NCI-H1436 treated with DMSO at 0.1 percent for 48 hours (cell line): ENCODE measurements at regions not wholly inside any gene's neighbourhood (a gene's known extent, or its start where the extent isn't known, plus 50 kb on each side); places are given as distances from the start of the nearest gene placed in this dataset.

Source experiments
- DNase-seq: peaks from one replicate; lab custom pipeline; 2025; lab: John Stamatoyannopoulos, UW

- DNase-seq: no peak
Measured at GRCh38 chr7:25750744-25751508, 401.1 kb upstream of the NFE2L3 start.

DNA sequence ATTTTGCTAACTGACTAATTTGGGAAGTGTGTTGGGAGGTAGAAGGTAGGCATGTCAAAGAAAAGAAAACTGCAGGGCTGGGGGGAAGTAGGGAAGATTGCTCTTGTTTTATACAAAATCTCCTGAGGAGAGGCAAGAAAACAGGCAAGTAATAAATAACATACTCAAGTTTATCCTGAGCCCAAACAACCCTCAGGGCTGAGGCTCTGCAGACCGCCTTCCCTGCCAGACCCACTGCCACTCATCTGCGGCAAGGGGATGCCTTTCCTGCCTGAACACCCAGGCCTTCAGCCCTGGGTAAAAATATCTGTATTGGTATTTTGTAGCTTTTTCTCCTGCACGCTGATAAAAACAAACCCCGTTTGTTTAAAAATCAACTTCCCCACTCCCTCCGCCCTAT, 399.8 kb upstream of the NFE2L3 start:
- DNase-seq: no peak

- no peak for DNase-seq
Measured at GRCh38 chr7:25752967-25753791, 398.8 kb upstream of the NFE2L3 start.

GRCh38 chr7:25753837-25754236, 398.2 kb upstream of the NFE2L3 start:
- DNase-seq: no peak

DNA sequence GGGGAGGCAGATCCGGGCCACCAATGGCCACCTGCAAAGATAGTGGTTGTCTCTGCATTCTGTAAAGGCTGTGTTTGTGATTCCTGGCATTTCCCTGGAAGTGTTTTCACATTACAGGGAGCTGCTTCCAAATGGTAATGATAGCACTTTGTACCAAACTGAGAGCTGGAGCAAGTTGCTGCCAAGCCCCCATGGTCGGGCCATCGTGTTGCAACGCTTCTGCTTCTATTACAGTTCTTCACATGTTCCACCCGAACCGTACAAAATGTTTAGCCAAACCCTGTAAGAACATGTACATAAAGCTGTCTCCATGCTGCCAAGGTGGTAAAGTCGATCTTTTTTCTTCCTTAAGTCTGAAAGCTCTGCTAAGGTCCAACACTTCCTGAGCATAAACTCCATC, 397.7 kb upstream of the NFE2L3 start:
- no peak for DNase-seq

DNA sequence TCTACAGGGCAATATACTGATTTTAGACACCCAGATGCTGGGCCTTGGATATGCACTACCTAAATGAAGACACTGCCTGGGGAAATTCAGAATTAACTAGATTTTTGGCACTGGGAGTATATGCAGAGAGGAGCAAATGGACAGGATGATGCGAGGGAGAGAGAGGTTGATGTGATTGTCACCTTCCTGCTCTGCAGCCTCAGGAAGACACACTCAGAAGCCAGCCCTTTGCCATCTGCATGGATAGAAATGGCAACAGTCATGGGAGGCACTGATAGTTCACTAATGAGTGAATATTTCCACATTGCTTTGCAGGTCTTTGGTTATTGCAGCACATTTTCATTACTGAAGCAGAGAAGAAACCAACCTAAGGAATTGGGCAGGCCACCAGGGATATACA, 397.2 kb upstream of the NFE2L3 start:
- DNase-seq: no peak

GRCh38 chr7:25756601-25757000, 395.4 kb upstream of the NFE2L3 start:
- no peak for DNase-seq

DNA sequence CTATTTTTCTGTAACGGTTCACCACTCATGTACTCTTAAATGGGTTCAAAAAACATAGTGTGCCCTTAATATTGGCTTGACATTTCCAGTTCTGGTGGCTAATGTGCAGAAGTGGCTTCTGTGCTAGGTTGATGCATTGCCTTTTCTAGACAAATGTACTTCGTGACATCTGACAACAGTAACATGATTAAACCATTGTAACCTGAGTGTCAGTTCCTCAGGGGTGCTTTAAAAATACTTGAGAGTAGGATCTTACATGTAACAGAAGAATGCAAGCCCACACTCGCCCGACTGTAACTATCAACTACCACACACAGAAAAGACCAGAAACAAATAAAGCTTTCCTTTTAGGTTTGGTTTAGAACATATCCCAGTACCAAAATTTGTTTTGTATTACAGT, 393.4 kb upstream of the NFE2L3 start:
- DNase-seq: peak; percentile 95

DNA sequence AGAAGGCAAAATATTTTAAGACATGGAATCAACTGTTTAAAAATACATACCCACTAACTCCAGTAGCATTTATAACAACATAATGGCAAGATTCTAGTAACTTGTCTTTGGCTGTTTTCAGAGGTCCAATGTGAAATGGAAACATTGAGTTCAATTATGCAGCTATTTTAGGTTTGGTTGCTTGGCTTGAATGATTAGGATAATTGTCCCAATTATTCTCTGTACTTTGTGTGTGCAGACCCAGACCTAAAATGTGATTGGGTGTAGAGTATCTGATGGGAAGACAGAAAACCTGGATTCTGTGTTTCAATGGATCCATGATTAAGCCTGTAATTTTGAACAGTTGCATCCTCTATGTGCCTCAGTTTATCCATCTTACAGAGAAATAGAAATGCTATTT, 392.7 kb upstream of the NFE2L3 start:
- peak; percentile 79 for DNase-seq

DNA sequence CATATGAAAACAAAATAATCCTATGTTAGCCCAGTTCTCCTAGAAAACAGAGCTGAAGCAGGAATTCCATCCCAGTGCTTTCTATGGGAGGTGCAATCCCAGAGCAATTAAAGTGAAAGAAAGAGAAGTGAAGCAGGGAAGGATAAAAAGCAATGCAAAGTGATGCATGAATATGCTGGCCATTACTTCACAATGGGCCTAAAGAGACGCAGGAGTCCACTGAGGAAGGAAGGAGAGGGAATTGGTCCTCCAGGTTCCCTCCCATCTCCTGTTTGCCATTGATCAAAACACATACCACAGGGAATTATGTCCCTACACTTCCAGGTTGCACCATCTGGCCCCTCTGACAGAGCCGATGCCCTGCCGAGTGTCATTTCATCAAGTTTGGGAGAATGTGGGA, 392.2 kb upstream of the NFE2L3 start:
- no peak for DNase-seq

DNA sequence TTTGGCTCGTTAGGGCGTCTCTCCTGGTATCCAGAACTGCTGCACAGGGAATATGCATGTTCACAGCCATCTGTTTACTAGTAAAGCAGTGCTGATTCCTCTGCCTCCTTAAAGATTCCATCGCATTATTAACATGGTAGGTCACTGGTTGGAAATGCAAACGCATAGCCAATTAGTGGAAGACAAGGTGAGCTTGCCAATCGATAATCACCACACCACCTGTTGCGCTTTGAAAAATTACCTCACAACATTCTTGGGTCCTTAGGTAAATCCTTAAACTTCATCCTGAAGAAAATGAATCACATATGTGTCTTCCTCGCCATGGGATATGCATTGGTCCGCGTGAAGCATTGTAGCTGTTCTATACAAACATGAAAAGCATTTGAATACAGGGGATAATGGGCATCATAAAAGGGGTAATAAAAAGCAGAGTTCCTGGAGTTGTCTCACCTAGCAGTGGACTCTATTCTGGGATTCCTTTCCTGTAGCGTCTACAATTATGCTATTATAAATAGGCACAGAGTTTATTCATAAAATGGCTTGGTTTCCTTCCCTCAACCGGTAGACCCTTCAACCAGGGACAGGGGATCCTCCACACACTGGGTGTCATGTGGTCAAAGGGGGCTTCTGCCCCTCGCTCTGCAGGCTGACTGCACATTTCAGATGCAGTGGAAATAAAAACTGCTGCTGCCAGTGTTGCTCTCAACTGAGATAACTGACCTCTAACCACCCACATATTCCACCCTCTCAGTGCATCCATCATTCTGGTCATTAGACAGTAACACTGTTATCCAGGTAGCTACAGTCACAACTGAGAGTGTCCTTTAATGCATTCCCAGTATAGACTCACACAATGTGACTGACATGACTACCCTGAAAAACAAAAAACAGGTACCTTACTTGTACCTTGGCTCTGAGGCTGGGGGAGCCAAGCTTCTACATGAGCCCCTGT, 389.2 kb upstream of the NFE2L3 start:
- DNase-seq: no peak

- no peak for DNase-seq
Measured at GRCh38 chr7:25763463-25763860, 388.5 kb upstream of the NFE2L3 start.

- no peak for DNase-seq
Measured at GRCh38 chr7:25765110-25765655, 386.8 kb upstream of the NFE2L3 start.

- DNase-seq: no peak
Measured at GRCh38 chr7:25770235-25770634, 381.8 kb upstream of the NFE2L3 start.

DNA sequence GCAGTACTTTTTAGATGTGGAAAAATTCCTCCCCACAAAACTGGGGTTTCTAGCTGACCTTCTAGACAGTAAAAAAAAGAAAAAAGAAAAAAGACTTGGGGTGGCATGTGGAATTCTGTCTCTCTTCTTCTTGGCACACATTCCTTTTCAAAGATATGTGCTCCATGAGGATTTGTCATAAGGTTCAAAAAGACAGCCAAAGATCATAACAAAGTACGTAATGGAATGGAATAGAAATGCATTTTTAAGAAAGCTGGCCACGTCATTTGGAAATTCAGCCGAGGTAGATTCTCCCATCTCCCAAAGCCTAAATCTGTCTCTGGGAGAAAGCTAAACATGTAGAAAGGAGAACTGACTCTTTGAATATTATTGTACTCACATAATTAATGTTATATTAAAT, 381.3 kb upstream of the NFE2L3 start:
- DNase-seq: no peak

DNA sequence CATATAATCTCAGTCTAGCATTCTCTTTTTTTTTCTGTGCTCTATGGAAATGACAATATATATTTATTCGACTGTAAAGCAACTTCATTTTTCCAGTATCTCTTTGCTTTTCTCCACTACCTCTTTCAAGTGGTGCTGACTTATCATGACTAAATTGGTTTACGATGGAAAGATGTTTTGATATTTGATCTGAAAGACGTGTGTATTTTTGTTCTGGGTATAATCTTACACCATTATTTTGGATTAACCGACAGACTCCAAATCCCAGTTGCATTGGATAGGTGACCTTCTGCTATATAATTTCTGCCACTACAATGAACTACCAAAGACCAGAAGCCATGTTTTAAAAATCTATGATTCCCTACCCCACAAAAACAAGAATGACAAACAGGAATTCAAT, 380.5 kb upstream of the NFE2L3 start:
- no peak for DNase-seq

GRCh38 chr7:25772802-25773201, 379.2 kb upstream of the NFE2L3 start:
- DNase-seq: no peak

DNA sequence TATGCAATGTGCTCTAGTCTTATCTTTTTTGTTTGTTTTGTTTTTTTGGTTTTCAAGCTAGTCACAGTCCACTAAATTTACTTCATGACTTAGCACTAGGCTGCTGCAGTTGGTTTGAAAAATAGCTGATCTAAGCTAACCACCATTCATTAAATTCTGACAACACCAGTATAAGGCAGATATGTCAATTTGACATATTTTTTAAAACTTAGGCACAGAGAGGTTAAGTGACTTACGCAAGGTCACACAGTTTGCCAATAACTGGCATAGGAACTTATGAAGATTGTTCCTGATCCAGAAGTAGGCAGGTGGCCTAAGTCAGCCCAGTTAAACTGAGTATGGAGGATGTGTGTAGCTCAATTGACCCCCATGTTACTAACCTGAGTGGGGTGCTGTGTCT, 377.3 kb upstream of the NFE2L3 start:
- no peak for DNase-seq

- DNase-seq: no peak
Measured at GRCh38 chr7:25775570-25775969, 376.4 kb upstream of the NFE2L3 start.

DNA sequence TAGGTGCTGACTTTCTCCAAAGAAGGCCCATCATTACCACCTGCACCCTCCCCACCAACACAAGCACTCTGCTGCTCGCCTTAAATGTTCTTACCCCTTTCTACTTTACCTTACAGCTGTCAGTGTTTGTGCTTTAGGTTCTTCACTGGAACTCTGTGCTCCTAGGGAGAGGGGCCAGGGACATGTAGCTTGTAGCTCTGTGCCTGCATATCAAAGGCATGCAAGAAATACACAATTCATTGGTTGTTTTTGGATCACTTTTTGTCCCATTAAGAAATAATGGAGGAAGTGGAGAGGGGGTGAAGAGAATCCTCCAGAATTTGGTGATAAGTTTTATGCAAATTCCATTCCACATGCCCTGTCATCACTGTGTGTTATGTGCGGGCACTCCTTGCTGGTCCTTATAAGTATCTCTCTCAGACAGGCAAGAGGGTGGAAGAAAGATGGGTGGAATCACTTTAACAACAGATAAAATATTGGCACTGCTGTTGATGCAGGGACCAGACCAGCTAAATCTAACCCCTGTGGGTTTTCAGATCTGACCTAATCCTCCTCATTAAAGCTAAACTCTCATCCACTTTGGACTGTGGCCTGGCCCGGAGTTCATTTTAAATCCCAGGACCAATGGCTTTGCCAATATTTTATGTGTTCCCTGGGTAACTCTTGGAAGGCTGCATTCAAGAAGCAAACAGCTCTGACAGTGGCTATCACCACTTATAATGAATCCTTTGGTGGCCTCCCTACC, 375.8 kb upstream of the NFE2L3 start:
- no peak for DNase-seq

- no peak for DNase-seq
Measured at GRCh38 chr7:25776744-25777123, 375.3 kb upstream of the NFE2L3 start.
